ENCODE measurements at regions not wholly inside any gene's neighbourhood (a gene's known extent, or its start where the extent isn't known, plus 50 kb on each side); places are given as distances from the start of the nearest gene placed in this dataset.

- Histone ChIP-seq H4K20me1 (ENCODE audit: control insufficient read depth, extremely low read depth, insufficient read depth, low read length) (no peaks in the 10 kb centered on the region), H3K9me1 (ENCODE audit: control insufficient read depth, extremely low read depth, insufficient read depth, low read length) (no peaks in the 10 kb centered on the region), H3K9me3 (ENCODE audit: control insufficient read depth, low read depth, low read length) (no peaks in the 10 kb centered on the region), H2AFZ (ENCODE audit: control insufficient read depth, low read length) (no peak overlapping the region), H3K4me3 (ENCODE audit: control insufficient read depth in 2 of 3, extremely low read depth in 1 of 3, insufficient read depth in 2 of 3, low read depth in 1 of 3, low read length in 3 of 3) (no peak overlapping the region), H3K27me3 (ENCODE audit: control insufficient read depth, extremely low read depth, insufficient read depth, low read length) (no peaks in the 10 kb centered on the region), H3K36me3 (ENCODE audit: control insufficient read depth in 2 of 2, extremely low read depth in 1 of 2, insufficient read depth in 2 of 2, low read length in 2 of 2) (no peaks in the 10 kb centered on the region), H3K79me2 (ENCODE audit: control insufficient read depth, insufficient read depth, low read length) (no peaks in the 10 kb centered on the region), H3K27ac (ENCODE audit: control insufficient read depth, insufficient read depth, low read length) (no peak overlapping the region), H3K4me1 (ENCODE audit: control insufficient read depth, extremely low read depth, insufficient read depth, low read length) (no peaks in the 10 kb centered on the region), H3K4me2 (ENCODE audit: control insufficient read depth, extremely low read depth, insufficient read depth, low read depth, low read length) (no peak overlapping the region), H3K9ac (ENCODE audit: control insufficient read depth, extremely low read depth, insufficient read depth, low read length) (no peak overlapping the region)
- no peak for TF ChIP-seq EZH2 (IDR thresholded peaks at IDR 0.05; ENCODE audit: low read length)
- TF ChIP-seq, protein P1, sequence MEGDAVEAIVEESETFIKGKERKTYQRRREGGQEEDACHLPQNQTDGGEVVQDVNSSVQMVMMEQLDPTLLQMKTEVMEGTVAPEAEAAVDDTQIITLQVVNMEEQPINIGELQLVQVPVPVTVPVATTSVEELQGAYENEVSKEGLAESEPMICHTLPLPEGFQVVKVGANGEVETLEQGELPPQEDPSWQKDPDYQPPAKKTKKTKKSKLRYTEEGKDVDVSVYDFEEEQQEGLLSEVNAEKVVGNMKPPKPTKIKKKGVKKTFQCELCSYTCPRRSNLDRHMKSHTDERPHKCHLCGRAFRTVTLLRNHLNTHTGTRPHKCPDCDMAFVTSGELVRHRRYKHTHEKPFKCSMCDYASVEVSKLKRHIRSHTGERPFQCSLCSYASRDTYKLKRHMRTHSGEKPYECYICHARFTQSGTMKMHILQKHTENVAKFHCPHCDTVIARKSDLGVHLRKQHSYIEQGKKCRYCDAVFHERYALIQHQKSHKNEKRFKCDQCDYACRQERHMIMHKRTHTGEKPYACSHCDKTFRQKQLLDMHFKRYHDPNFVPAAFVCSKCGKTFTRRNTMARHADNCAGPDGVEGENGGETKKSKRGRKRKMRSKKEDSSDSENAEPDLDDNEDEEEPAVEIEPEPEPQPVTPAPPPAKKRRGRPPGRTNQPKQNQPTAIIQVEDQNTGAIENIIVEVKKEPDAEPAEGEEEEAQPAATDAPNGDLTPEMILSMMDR (optimal IDR thresholded peaks at IDR 0.05 in 1 of 3, IDR thresholded peaks at IDR 0.05 in 1 of 3, conservative IDR thresholded peaks at IDR 0.05 in 1 of 3; ENCODE audit: extremely low read depth in 1 of 3, insufficient read depth in 2 of 3, low read length in 3 of 3) = no peak
- dilution Hi-C loops (cut with MboI; ENCODE audit: extremely low pct_ligation_motif_present, low sequenced_read_pairs) = no loop called here
- no peak for DNase-seq (ENCODE audit: low read depth, low spot score)
- no peak for FAIRE-seq
Observed at GRCh38 chr4:120238277-120238973, 171.8 kb upstream of the MAD2L1 start.

- dilution Hi-C loops (cut with MboI; ENCODE audit: extremely low pct_ligation_motif_present, low sequenced_read_pairs) = no loop called here
- TF ChIP-seq, protein P1 (optimal IDR thresholded peaks at IDR 0.05 in 1 of 3, IDR thresholded peaks at IDR 0.05 in 1 of 3, conservative IDR thresholded peaks at IDR 0.05 in 1 of 3; ENCODE audit: extremely low read depth in 1 of 3, insufficient read depth in 2 of 3, low read length in 3 of 3) = no peak
- no peak for TF ChIP-seq EZH2 (IDR thresholded peaks at IDR 0.05; ENCODE audit: low read length)
Observed at GRCh38 chr4:120236873-120237272, 170.2 kb upstream of the MAD2L1 start.

More at GRCh38 chr4:120236873-120237272, 170.2 kb upstream of the MAD2L1 start:
- H3K9me3 ChIP-seq (ENCODE audit: control insufficient read depth, low read depth, low read length) = no peaks in the 10 kb centered on the region
- H3K27me3 ChIP-seq (ENCODE audit: control insufficient read depth, extremely low read depth, insufficient read depth, low read length) = no peaks in the 10 kb centered on the region
- no peak overlapping the region for H3K4me3 ChIP-seq (ENCODE audit: control insufficient read depth in 2 of 3, extremely low read depth in 1 of 3, insufficient read depth in 2 of 3, low read depth in 1 of 3, low read length in 3 of 3)
- FAIRE-seq (no peak), DNase-seq (ENCODE audit: low read depth, low spot score) (no peak)
- H4K20me1 ChIP-seq (ENCODE audit: control insufficient read depth, extremely low read depth, insufficient read depth, low read length) = no peaks in the 10 kb centered on the region
- H3K9ac ChIP-seq (ENCODE audit: control insufficient read depth, extremely low read depth, insufficient read depth, low read length) = no peak overlapping the region
- no peak overlapping the region for H3K4me2 ChIP-seq (ENCODE audit: control insufficient read depth, extremely low read depth, insufficient read depth, low read depth, low read length)
- no peaks in the 10 kb centered on the region for H3K4me1 ChIP-seq (ENCODE audit: control insufficient read depth, extremely low read depth, insufficient read depth, low read length)
- H3K79me2 ChIP-seq (ENCODE audit: control insufficient read depth, insufficient read depth, low read length) = no peaks in the 10 kb centered on the region
- H3K27ac ChIP-seq (ENCODE audit: control insufficient read depth, insufficient read depth, low read length) = no peak overlapping the region
- no peaks in the 10 kb centered on the region for H3K9me1 ChIP-seq (ENCODE audit: control insufficient read depth, extremely low read depth, insufficient read depth, low read length)
- no peaks in the 10 kb centered on the region for H3K36me3 ChIP-seq (ENCODE audit: control insufficient read depth in 2 of 2, extremely low read depth in 1 of 2, insufficient read depth in 2 of 2, low read length in 2 of 2)
- no peak overlapping the region for H2AFZ ChIP-seq (ENCODE audit: control insufficient read depth, low read length)
